HEK293T (cell line): ENCODE measurements at regions not wholly inside any gene's neighbourhood (a gene's known extent, or its start where the extent isn't known, plus 50 kb on each side); places are given as distances from the start of the nearest gene placed in this dataset.
"Not testable (repeated sequence)": the region's sequence is repeated elsewhere in the genome, so short reads cannot be mapped to it uniquely, and the experiment has no call there.

Experiments used
- CTCF ChIA-PET: fragments of 350-600 bp; formaldehyde crosslinking; extraction: SDS; loops from one replicate; lab custom pipeline; 2021; ENCODE audit warnings: antibody characterized with exemption, inconsistent platforms; lab: Yijun Ruan, JAX
- POLR2A ChIA-PET: fragments of 350-600 bp; formaldehyde crosslinking; extraction: SDS; loops from one replicate; lab custom pipeline; 2020; ENCODE audit warnings: antibody characterized with exemption, inconsistent platforms; lab: Yijun Ruan, JAX
- DNase-seq: peaks from one replicate; pipeline ENCODE4 v3.0.0; 2012; ENCODE audit warnings: mixed read lengths; ENCODE audit errors: extremely low spot score
- ARNT ChIP-seq: fragments of 450-650 bp; IDR thresholded peaks from 2 replicates; pipeline ENCODE4 v1.6.1; 2017; ENCODE audit warnings: mild to moderate bottlenecking
- BHLHE40 ChIP-seq: fragments of 450-650 bp; IDR thresholded peaks from 2 replicates; pipeline ENCODE4 v1.6.1; 2016; ENCODE audit warnings: mild to moderate bottlenecking, moderate library complexity, borderline replicate concordance
- CTBP1 ChIP-seq: fragments of 450-650 bp; IDR thresholded peaks from 2 replicates; pipeline ENCODE4 v1.6.1; 2016; ENCODE audit warnings: borderline replicate concordance
- ELF4 ChIP-seq: fragments of 450-650 bp; IDR thresholded peaks from 2 replicates; pipeline ENCODE4 v1.6.1; 2017; ENCODE audit warnings: antibody characterized with exemption
- FOXA1 ChIP-seq: fragments of 450-650 bp; IDR thresholded peaks from 2 replicates; pipeline ENCODE4 v1.6.1; 2016; ENCODE audit warnings: mild to moderate bottlenecking
- FOXK2 ChIP-seq: fragments of 450-650 bp; IDR thresholded peaks from 2 replicates; pipeline ENCODE4 v1.6.1; 2016; ENCODE audit warnings: mild to moderate bottlenecking
- FOXM1 ChIP-seq: fragments of 450-650 bp; IDR thresholded peaks from 2 replicates; pipeline ENCODE4 v1.6.1; 2017; ENCODE audit warnings: mild to moderate bottlenecking, borderline replicate concordance
- HDGF ChIP-seq: fragments of 450-650 bp; IDR thresholded peaks from 2 replicates; pipeline ENCODE4 v1.6.1; 2017; ENCODE audit warnings: antibody characterized with exemption, borderline replicate concordance
- L3MBTL2 ChIP-seq: fragments of 450-650 bp; conservative IDR thresholded peaks from 2 replicates; pipeline ENCODE4 v1.6.1; 2016; ENCODE audit warnings: mild to moderate bottlenecking
- LEF1 ChIP-seq: fragments of 450-650 bp; IDR thresholded peaks from 2 replicates; pipeline ENCODE4 v1.6.1; 2017; ENCODE audit warnings: mild to moderate bottlenecking, borderline replicate concordance
- NFRKB ChIP-seq: fragments of 450-650 bp; IDR thresholded peaks from 2 replicates; pipeline ENCODE4 v1.6.1; 2016; ENCODE audit warnings: mild to moderate bottlenecking, moderate library complexity
- SP1 ChIP-seq: fragments of 450-650 bp; IDR thresholded peaks from 2 replicates; pipeline ENCODE4 v1.6.1; 2017
- SUZ12 ChIP-seq: fragments of 450-650 bp; IDR thresholded peaks from 2 replicates; pipeline ENCODE4 v1.6.1; 2016; ENCODE audit warnings: mild to moderate bottlenecking
- TARDBP ChIP-seq: fragments of 450-650 bp; IDR thresholded peaks from 2 replicates; pipeline ENCODE4 v1.6.1; 2016
- ZNF384 ChIP-seq: fragments of 450-650 bp; IDR thresholded peaks from 2 replicates; pipeline ENCODE4 v1.6.1; 2016
- TF ChIP-seq, protein P1 (sequence below): fragments of 450-650 bp; IDR thresholded peaks from 2 replicates; pipeline ENCODE4 v1.6.1; 2016

DNA sequence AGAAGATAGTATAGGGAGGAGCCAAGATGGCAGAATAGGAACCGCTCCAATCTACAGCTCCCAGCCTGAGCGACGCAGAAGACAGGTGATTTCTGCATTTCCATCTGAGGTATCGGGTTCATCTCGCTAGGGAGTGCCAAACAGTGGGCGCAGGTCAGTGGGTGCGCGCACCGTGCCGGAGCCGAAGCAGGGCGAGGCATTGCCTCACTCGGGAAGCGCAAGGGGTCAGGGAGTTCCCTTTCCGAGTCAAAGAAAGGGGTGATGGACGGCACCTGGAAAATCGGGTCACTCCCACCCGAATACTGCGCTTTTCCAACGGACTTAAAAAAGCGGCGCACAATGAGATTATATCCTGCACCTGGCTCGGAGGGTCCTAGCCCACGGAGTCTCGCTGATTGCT is 201.2 kb downstream of the CETN3 start:
- DNase-seq, CTCF ChIA-PET, POLR2A ChIA-PET: not testable (repeated sequence)
- TF ChIP-seq L3MBTL2: peak; percentile 9; the same call in 1 of the 2 replicates
- TF ChIP-seq NFRKB: 0 out of 2 replicates have a peak, but pooled peaks have one; percentile 23

DNA sequence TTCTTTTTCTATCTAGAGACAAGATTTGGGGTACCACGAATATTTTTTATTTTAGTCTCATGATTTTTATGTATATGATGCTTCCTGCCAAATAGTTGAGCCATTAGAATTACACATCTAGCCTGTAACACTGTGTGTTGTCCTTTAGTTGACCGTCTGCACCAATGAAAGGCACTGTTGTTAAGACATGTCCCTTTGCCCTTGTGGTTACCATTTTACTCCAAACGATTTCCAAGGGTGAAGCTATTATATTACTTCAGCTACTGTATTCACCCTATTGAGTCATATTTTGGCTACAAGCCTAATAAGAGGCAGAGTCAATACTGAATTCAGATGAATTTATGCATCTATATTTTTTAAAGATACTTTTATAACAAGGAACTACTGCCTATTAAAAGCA is 207.6 kb downstream of the CETN3 start:
- TF ChIP-seq, protein P1, sequence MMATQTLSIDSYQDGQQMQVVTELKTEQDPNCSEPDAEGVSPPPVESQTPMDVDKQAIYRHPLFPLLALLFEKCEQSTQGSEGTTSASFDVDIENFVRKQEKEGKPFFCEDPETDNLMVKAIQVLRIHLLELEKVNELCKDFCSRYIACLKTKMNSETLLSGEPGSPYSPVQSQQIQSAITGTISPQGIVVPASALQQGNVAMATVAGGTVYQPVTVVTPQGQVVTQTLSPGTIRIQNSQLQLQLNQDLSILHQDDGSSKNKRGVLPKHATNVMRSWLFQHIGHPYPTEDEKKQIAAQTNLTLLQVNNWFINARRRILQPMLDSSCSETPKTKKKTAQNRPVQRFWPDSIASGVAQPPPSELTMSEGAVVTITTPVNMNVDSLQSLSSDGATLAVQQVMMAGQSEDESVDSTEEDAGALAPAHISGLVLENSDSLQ: no peak
- no peak for TF ChIP-seq ARNT
- TF ChIP-seq SUZ12: no peak
- no peak for TF ChIP-seq HDGF
- TF ChIP-seq SP1: no peak
- no peak for TF ChIP-seq NFRKB
- TF ChIP-seq ELF4: no peak
- TF ChIP-seq FOXA1: no peak
- TF ChIP-seq TARDBP: no peak
- no peak for TF ChIP-seq BHLHE40
- TF ChIP-seq L3MBTL2: no peak
- TF ChIP-seq ZNF384: no peak
- TF ChIP-seq CTBP1: no peak
- TF ChIP-seq FOXK2: no peak
- no peak for TF ChIP-seq FOXM1
- no peak for TF ChIP-seq LEF1
- ChIA-PET CTCF (no interaction called here), POLR2A (no interaction called here)
- DNase-seq: no peak

DNA sequence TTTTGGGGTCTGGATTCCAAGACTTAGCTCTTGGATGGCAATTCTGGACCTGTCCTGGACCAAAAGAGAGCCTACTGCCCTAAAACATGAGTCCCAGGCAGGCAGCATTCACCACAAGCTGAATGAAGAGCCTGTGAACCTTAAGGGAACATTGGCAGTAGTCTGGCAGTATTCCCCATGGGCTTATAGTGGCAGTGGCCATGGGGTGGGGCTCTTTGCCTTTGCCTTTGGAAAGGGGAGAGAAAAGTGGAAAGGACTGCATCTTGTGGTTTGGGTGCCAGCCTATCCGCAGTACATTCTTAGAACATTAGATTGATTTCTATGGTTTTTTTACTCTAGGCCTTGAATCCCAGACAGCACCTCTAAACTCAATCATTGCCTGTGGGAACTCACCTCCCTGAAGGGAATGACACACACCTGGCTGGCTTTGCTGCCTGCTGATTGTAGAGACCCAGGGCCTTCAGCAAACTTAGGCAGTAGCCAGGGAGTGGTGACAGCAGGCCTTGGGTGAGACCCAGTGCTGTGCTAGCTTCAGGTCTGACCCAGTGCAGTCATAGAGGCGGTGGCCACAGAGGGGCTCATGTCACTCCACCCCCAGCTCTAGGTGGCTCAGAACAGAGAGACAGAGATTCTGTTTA is 216.3 kb downstream of the CETN3 start:
- DNase-seq: no peak
- TF ChIP-seq ELF4 (no peak), BHLHE40 (no peak), FOXK2 (no peak), CTBP1 (no peak), NFRKB (no peak), L3MBTL2 (no peak), TARDBP (no peak), FOXM1 (no peak), HDGF (no peak)
- TF ChIP-seq, protein P1: no peak
- ChIA-PET CTCF (interaction anchor here (0.5 kb wide), 1 partner anchor 33 kb away, joined by 3 read pairs; no protein-coding TSS in a partner anchor), POLR2A (no interaction called here)

DNA sequence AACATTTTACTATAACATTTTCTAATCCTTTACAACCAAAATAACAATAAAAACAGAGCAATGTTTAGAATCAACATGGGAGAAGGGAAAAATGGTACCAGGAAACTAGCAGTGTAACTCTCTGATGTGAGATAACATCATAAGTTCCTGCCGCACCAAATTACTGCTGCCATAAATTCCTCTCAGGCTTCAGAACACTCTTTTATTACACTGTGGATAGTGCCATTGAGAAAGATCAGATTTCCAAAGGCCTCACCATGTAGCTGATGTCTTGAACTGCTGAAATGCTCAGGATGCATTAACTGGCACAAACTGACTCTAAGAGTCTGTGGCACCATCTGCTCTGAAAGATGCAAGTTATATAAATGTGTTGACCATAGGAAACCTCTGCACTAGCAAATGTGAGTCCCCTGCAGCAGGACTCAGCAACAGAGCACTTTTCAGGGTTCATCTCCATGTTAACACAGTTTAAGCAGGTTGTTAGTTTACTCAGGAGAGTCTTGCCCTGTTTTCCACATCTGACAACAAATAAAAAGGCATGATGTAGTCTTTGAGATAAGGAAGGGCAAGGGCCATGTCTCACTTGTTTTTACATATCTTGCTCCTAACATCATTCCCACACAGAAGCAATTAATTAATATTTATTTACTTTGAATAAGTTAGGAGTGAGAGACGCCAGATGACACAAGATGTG is 218.1 kb downstream of the CETN3 start:
- CTCF ChIA-PET: interaction anchor here (0.7 kb wide), 1 partner anchor 619 kb away, joined by 4 read pairs; no protein-coding TSS in a partner anchor

DNA sequence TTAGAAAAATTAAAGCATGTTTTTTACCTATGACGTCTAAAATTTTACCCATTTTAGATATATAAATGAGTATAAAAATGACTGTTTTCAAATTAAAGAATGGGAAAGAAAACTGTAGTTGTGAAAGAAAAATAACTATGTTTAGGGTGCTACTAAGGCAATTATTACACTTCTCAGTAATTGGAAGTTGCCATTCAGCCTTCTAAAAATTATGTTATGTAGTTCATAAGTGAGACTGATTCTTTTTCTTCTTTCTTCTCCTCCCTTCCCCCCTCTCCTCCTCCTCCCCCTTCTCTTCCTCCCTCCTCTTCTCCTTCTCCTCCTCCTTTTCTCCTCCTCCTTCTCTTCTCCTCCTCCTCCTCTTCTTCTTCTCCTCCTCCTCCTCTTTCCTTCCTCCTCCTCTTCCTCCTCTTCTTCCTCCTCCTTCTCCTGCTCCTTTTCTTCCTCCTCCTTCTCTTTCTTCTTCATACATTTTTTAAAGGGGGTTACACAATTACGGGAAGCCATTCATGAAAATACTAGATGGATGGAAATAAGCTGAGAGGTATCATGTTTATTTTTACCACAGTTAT is 223.6 kb downstream of the CETN3 start:
- POLR2A ChIA-PET: no interaction called here

More for the DNA sequence above, 218.1 kb downstream of the CETN3 start:
- TF ChIP-seq FOXK2 (no peak), ARNT (no peak), CTBP1 (peak; percentile 51; the same call in 1 of the 2 replicates), BHLHE40 (no peak), TARDBP (no peak), NFRKB (no peak), HDGF (no peak)
- TF ChIP-seq, protein P1: peak; percentile 42
- DNase-seq: peak; percentile 38
- POLR2A ChIA-PET: interaction anchor here (1.3 kb wide), 1 partner anchor 218 kb away, joined by 5 read pairs; the partner anchor contains the start of gene CETN3

More for the DNA sequence above, 223.6 kb downstream of the CETN3 start:
- DNase-seq: no peak
- no peak for TF ChIP-seq FOXM1
- TF ChIP-seq ELF4: no peak
- no peak for TF ChIP-seq CTBP1
- no peak for TF ChIP-seq NFRKB
- no peak for TF ChIP-seq BHLHE40
- TF ChIP-seq TARDBP: no peak
- TF ChIP-seq ARNT: no peak
- TF ChIP-seq, protein P1: no peak
- CTCF ChIA-PET: interaction anchor here (0.7 kb wide), 1 partner anchor 1458 kb away, joined by 3 read pairs; no protein-coding TSS in a partner anchor
